ENCODE measurements at regions not wholly inside any gene's neighbourhood (a gene's known extent, or its start where the extent isn't known, plus 50 kb on each side); places are given as distances from the start of the nearest gene placed in this dataset.
"Not testable (repeated sequence)": the region's sequence is repeated elsewhere in the genome, so short reads cannot be mapped to it uniquely, and the experiment has no call there.

DNA sequence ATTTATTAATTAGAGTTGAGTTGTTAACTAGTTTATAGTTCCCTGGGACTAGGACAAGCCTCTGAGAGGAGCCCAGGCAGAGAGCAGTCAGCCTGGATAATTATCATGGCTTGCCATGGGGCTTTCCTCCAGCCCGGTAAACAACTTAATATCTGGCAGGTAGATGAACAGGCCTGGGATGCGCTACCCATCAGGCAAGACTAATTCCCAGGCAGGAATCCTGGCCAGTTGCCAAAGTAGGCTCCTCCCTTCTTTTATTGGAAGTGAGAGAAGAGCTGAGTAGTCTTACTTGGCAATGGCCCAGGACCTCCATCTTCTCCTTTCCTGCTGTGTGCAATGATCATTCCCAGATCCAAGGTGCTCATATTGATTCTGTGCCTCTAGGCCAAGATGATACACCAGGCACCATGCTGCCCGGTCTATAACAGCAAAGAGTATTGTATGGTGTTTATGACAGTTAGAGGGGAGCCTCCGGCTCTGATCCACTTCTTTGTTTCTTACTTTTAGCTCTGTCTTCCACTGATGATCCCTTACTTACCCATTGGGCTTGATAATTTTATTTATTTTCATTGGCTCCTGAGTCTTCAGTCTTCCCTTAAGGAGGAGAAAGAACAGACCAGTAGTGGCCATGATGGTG, 408.7 kb downstream of the REEP3 start:
- DNase-seq, result no peak

DNA sequence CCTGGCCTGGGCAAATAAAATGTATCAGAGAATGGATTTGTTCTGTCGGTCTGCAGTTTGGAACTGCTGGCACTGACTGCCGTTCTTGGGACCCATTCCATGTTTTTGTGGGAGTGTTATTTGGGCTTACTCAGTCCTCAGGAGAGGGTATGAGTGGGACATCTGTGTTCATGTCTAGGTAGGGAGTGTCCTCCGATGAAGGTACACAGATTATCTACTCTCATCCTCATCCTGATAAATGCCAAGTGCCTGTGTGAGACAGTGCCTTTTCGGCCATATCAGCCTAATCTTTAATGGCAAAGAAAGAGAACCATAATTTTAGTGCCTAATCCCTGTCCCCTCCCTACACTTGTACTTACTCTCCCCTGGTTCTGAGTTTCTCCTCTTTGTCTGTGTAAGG, 409.4 kb downstream of the REEP3 start:
- no peak for DNase-seq

GRCh38 chr10:63935705-63936104, 414.5 kb downstream of the REEP3 start:
- DNase-seq, result no peak

GRCh38 chr10:63940277-63940922, 419.2 kb downstream of the REEP3 start:
- no peak for DNase-seq

DNA sequence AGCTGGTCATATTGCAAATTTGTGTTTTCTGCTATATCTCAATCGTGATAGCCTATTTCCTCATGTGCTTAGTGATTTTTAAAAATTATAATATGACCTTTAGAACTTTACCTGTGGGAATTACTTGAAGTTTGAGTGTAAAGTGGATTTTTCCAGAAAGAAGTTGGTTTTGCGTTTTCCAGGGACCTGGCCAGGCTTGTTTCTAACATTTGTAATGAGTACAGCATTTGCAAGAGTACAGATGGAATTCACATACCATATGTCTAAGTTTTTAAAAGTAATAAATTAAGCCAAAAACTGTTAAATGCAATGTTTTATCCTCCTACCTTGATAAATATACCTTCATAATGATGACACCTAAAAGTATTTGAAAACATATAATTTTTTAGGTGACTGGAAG, 443.2 kb downstream of the REEP3 start:
- DNase-seq, result no peak

- DNase-seq, result no peak
Measured at GRCh38 chr10:63965846-63966245, 444.6 kb downstream of the REEP3 start.

DNA sequence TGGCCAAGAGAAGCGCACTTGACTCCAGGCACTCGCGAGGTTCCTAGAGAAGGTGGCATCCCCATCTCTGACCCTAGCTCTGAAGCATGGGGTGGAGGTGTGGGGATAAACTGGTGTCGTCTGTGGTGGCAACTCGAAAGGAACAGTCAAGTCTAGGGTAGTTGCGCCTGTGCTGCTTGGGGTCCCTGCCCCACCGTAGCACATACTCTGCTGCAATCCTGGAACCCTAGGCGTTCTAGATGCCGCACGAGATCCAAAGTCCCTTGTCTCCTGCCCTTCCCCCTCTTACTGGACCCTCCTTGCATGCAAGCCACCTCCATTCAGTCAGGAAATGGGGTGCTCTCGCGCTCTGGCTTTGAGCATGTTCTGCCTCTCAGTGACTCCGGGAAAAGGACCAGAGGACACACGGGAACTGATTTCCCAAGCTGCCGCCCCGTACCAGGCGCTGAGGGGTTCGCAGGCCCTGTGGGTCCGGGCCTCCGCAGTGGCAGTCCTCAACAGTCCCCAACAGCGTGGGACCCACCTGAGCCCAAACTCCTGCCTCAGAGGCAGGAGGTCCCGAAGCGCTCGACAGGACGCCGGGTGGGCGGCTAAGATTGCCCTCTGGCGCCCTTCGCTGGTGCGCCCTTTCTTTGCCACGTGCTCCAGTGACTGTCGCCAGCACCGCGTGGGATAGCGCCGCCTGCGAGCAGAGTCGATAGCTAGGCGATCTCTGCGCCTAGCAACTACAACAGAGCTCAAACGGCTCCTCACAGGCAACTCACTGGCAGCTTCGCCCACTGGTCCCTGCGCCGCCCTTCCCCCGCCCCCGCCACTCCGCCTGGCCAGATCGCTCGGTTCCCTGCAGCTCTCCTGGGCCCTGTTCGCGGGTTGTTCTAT, 452.0 kb downstream of the REEP3 start:
- DNase-seq, result no peak

DNA sequence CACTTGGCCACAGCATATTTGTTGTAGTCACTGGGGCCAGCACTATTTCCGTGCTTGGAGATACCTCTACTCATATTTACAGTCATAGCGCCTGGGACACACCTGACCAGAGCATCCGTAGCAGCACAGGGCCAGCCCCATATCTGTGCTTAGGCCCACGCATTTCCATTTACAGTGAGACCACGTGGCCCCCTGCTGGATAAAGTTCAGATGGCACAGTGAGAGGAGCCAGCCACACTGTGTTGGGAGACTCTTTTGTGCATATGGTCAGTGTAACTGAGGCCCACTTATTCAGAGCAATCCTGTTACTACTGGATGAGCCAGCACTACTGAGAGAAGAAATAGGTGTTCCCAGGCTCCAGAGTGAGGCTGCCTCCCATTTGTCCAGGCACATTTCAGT, 455.3 kb downstream of the REEP3 start:
- no peak for DNase-seq

- DNase-seq, result peak; percentile 7
Measured at GRCh38 chr10:63977329-63977923, 456.2 kb downstream of the REEP3 start.

DNA sequence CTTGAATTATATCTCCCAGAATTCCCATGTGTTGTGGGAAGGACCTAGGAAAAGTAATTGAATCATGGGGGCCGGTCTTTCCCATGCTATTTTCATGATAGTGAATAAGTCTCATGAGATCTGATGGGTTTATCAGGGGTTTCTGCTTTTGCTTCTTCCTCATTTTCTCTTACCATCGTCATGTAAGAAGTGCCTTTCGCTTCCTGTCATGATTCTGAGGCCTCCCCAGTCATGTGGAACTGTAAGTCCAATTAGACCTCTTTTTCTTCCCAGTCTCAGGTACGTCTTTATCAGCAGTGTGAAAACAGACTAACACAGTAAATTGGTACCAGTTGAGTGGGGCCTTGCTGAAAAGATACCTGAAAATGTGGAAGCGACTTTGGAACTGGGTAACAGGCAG, 459.7 kb downstream of the REEP3 start:
- DNase-seq, result not testable (repeated sequence)

- not testable (repeated sequence) for DNase-seq
Measured at GRCh38 chr10:63984061-63984460, 462.9 kb downstream of the REEP3 start.

GRCh38 chr10:63986536-63986935, 465.3 kb downstream of the REEP3 start:
- DNase-seq, result no peak

DNA sequence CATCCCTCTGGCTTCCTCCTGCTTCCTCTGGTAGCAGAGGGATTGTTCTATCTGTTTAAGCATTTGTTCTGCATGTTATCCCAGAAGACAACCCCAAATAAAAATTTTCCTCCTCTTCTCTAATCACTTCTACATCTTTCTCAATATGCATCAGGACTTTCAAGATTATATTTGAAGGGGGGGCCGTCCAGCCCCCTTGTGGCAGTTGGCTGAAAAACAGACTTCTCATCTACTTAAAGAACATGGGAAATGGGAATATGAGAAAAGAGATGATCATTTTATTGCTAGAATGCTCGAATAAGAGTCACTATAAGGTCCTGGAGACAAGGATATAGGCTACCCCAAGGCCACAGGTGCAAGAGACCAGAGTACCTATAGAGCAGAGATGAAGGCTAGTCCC, 466.0 kb downstream of the REEP3 start:
- no peak for DNase-seq

- no peak for DNase-seq
Measured at GRCh38 chr10:63994371-63994770, 473.2 kb downstream of the REEP3 start.

- no peak for DNase-seq
Measured at GRCh38 chr10:64007157-64007556, 486.0 kb downstream of the REEP3 start.

DNA sequence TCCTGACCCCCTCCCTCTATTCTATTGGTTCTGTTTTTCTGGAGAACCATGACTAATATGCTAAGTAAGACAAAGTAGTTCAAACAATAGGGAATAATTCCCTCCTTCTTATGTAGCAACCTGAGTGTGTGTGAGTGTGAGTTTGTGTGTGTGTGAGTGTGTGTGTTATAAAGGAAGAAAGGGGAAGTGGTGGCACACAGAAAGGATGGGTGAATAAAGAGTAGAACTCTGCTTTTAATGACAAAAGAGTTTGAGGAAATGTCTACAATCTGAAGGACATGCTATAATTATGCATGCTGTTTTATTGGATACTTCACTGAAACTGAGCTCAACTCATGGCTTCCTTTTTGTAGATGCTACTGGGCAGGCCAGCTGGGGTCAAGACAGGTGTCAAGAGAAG, 489.5 kb downstream of the REEP3 start:
- DNase-seq, result no peak

GRCh38 chr10:64011912-64012714, 490.9 kb downstream of the REEP3 start:
- no peak for DNase-seq

- no peak for DNase-seq
Measured at GRCh38 chr10:64014281-64014680, 493.1 kb downstream of the REEP3 start.

GRCh38 chr10:64023926-64024470, 502.8 kb downstream of the REEP3 start:
- DNase-seq, result no peak

- no peak for DNase-seq
Measured at GRCh38 chr10:64033711-64034110, 512.5 kb downstream of the REEP3 start.

DNA sequence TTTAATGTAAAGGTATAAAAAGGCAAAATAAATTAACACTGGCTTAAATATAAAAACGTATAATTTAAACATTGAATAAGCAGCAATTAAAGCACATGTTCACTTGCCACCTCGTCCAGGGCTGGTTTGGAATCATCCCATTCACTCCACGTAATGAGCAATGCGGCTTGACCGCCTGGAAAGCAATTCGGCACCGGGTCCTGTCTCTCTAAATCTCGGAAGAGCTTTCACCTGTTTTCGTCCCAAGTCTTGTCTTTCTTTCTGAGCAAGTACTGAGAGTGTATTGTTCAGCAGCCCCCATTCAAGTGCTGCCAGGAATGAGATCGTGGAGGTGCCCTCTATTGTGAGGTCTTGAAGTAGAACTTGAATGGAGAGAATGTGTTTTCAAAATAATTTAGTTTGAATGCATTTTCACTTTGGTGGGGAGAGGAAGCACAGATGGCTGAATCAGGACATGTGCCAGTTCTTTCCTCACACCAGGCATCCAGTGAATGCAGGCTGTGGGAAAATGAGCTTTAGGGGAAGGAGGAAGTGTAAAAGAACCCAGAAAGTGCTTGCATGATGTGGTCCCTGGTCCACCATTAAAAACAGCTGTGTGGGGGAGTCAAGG, 515.2 kb downstream of the REEP3 start:
- DNase-seq, result no peak

All from CD4-positive, alpha-beta T cell treated with Interleukin-21 for 1 hour (primary cell).